H1 (cell line): ENCODE measurements at regions not wholly inside any gene's neighbourhood (a gene's known extent, or its start where the extent isn't known, plus 50 kb on each side); places are given as distances from the start of the nearest gene placed in this dataset.

Source experiments
- CTCF ChIA-PET: fragments of 300-600 bp; sonication (Branson Sonifier 250); formaldehyde crosslinking; loops from one replicate; lab custom pipeline; 2021; ENCODE audit not compliant: partially characterized antibody; lab: Charles Lee
- POLR2A ChIA-PET: fragments of 300-600 bp; sonication (Branson Sonifier 250); formaldehyde crosslinking; loops from one replicate; lab custom pipeline; 2021; ENCODE audit warnings: inconsistent platforms; ENCODE audit not compliant: partially characterized antibody; lab: Charles Lee
- DNase-seq, 2 experiments: peaks; one replicate each; pipeline versions ENCODE4 v3.0.0 to v3.0.0-alpha.2; 2010 to 2022; ENCODE audit warnings: low spot score in 2 of 2, low read depth in 1 of 2, mixed read lengths in 1 of 2
- FAIRE-seq: peaks from 2 replicates; lab custom pipeline; 2011; peaks lifted over from hg19 to GRCh38; lab: Jason Lieb, UNC
- H2AFZ ChIP-seq: 2 replicates; pipeline ENCODE4 v1.8.1; 2012; ENCODE audit warnings: low read length, inconsistent platforms
- H2AK5ac ChIP-seq: 2 replicates; pipeline ENCODE4 v1.6.1; 2013; ENCODE audit warnings: low read depth, low read length
- H2BK120ac ChIP-seq: replicated peaks from 2 replicates; pipeline ENCODE3; 2013; ENCODE audit warnings: low read depth, low read length, inconsistent platforms
- H2BK12ac ChIP-seq: 2 replicates; pipeline ENCODE4 v1.6.1; 2013; ENCODE audit warnings: low read depth, low read length
- H2BK15ac ChIP-seq: 2 replicates; pipeline ENCODE4 v1.6.1; 2013; ENCODE audit warnings: low read length
- H2BK20ac ChIP-seq: 2 replicates; pipeline ENCODE4 v1.6.1; 2013; ENCODE audit warnings: low read length
- H2BK5ac ChIP-seq: 2 replicates; pipeline ENCODE4 v1.6.1; 2013; ENCODE audit warnings: low read depth, low read length
- H3K14ac ChIP-seq: 2 replicates; pipeline ENCODE4 v1.6.1; 2013; ENCODE audit warnings: inconsistent platforms; ENCODE audit not compliant: insufficient read length
- H3K18ac ChIP-seq: 2 replicates; pipeline ENCODE4 v1.6.1; 2013; ENCODE audit warnings: low read length; ENCODE audit errors: extremely low read depth
- H3K23ac ChIP-seq: 2 replicates; pipeline ENCODE4 v1.6.1; 2013; ENCODE audit warnings: inconsistent platforms; ENCODE audit not compliant: insufficient read length
- H3K23me2 ChIP-seq: 2 replicates; pipeline ENCODE4 v1.6.1; 2013; ENCODE audit warnings: low read depth, low read length
- H3K27ac ChIP-seq: 2 replicates; pipeline ENCODE4 v1.6.1; 2011; ENCODE audit warnings: low read depth, low read length, inconsistent platforms
- H3K27me3 ChIP-seq, 4 experiments: replicated peaks in 1 of 4; 1 replicate in 1 of 4; 2 replicates in 3 of 4; pipeline versions ENCODE4 v1.6.1 to v1.8.1; 2011 to 2013; ENCODE audit warnings: low read length in 3 of 4, mild to moderate bottlenecking in 3 of 4, inconsistent platforms in 2 of 4, mixed read lengths in 2 of 4, moderate library complexity in 1 of 4; ENCODE audit not compliant: control insufficient read depth in 3 of 4, insufficient read depth in 3 of 4; ENCODE audit errors: extremely low read depth in 1 of 4
- H3K36me3 ChIP-seq, 4 experiments: 2 replicates each; pipeline versions ENCODE4 v1.6.1 to v1.8.1; 2011 to 2013; ENCODE audit warnings: mild to moderate bottlenecking in 4 of 4, low read length in 3 of 4, moderate library complexity in 2 of 4, control low read depth in 1 of 4, inconsistent platforms in 1 of 4; ENCODE audit not compliant: insufficient read depth in 4 of 4, control insufficient read depth in 2 of 4
- H3K4ac ChIP-seq: replicated peaks from 2 replicates; pipeline ENCODE3; 2013; ENCODE audit warnings: low read length, low read depth, mixed read lengths, inconsistent platforms; ENCODE audit not compliant: insufficient read length
- H3K4me1 ChIP-seq, 4 experiments: replicated peaks in 1 of 4; 1 replicate in 1 of 4; 2 replicates in 3 of 4; pipeline versions ENCODE4 v1.6.1 to v1.8.1; 2011 to 2013; ENCODE audit warnings: low read length in 3 of 4, inconsistent platforms in 2 of 4, mixed read lengths in 1 of 4; ENCODE audit not compliant: insufficient read depth in 4 of 4, control insufficient read depth in 3 of 4
- H3K4me2 ChIP-seq, 2 experiments: 2 replicates each; pipeline versions ENCODE4 v1.6.1 to v1.8.1; 2011 to 2013; ENCODE audit warnings: low read depth in 2 of 2, low read length in 2 of 2, control low read depth in 1 of 2, inconsistent platforms in 1 of 2, mild to moderate bottlenecking in 1 of 2; ENCODE audit not compliant: insufficient read depth in 1 of 2
- H3K4me3 ChIP-seq, 4 experiments: fragments of 200-600, 300-600 bp in 1 of 4; sonication (generic), shearing (Covaris generic), sonication (Bioruptor Twin) in 1 of 4; 2 replicates each; pipeline versions ENCODE4 v1.5.1 to v1.8.1; 2011 to 2016; ENCODE audit warnings: low read length in 4 of 4, low read depth in 3 of 4, control low read depth in 2 of 4, inconsistent platforms in 2 of 4, mild to moderate bottlenecking in 2 of 4, mixed read lengths in 1 of 4, moderate library complexity in 1 of 4; ENCODE audit not compliant: insufficient read depth in 2 of 4; ENCODE audit errors: extremely low read depth in 1 of 4
- H3K56ac ChIP-seq: replicated peaks from 2 replicates; pipeline ENCODE3; 2013; ENCODE audit warnings: low read depth, mild to moderate bottlenecking, mixed read lengths, low read length, inconsistent platforms; ENCODE audit not compliant: insufficient read length
- H3K79me1 ChIP-seq: 2 replicates; pipeline ENCODE4 v1.6.1; 2013; ENCODE audit warnings: low read depth, low read length, control low read depth
- H3K79me2 ChIP-seq, 2 experiments: 2 replicates each; pipeline versions ENCODE4 v1.6.1 to v1.8.1; 2012 to 2013; ENCODE audit warnings: low read length in 2 of 2, mild to moderate bottlenecking in 2 of 2, inconsistent platforms in 1 of 2; ENCODE audit not compliant: insufficient read depth in 2 of 2, control insufficient read depth in 1 of 2
- H3K9ac ChIP-seq, 4 experiments: replicated peaks in 1 of 4; 1 replicate in 1 of 4; 2 replicates in 3 of 4; pipeline versions ENCODE4 v1.6.1 to v1.8.1; 2011 to 2013; ENCODE audit warnings: low read depth in 3 of 4, low read length in 3 of 4, control low read depth in 2 of 4, mild to moderate bottlenecking in 2 of 4, moderate library complexity in 2 of 4, inconsistent platforms in 1 of 4; ENCODE audit errors: extremely low read depth in 1 of 4
- H3K9me3 ChIP-seq, 2 experiments: 2 replicates each; pipeline versions ENCODE4 v1.6.1 to v1.8.1; 2012 to 2013; ENCODE audit warnings: mild to moderate bottlenecking in 2 of 2, moderate library complexity in 2 of 2, control low read depth in 1 of 2, inconsistent platforms in 1 of 2, low read depth in 1 of 2, low read length in 1 of 2, mixed read lengths in 1 of 2; ENCODE audit not compliant: insufficient read depth in 2 of 2
- H4K20me1 ChIP-seq, 2 experiments: replicated peaks in 1 of 2; 2 replicates each; pipeline versions ENCODE3 to v1.8.1; 2011 to 2013; ENCODE audit warnings: inconsistent platforms in 2 of 2, low read length in 2 of 2, mild to moderate bottlenecking in 1 of 2; ENCODE audit not compliant: insufficient read depth in 2 of 2, control insufficient read depth in 1 of 2
- H4K5ac ChIP-seq: 2 replicates; pipeline ENCODE4 v1.6.1; 2013; ENCODE audit warnings: low read length, low read depth, mixed read lengths, inconsistent platforms; ENCODE audit not compliant: insufficient read length
- H4K8ac ChIP-seq: 2 replicates; pipeline ENCODE4 v1.8.0; 2013; ENCODE audit warnings: mild to moderate bottlenecking, moderate library complexity, low read length, inconsistent platforms; ENCODE audit not compliant: insufficient read depth; ENCODE audit errors: extremely low read depth
- H4K91ac ChIP-seq: replicated peaks from 2 replicates; pipeline ENCODE3; 2013; ENCODE audit warnings: low read length, mixed read lengths, inconsistent platforms; ENCODE audit not compliant: insufficient read length
- BACH1 ChIP-seq: IDR thresholded peaks from 2 replicates; pipeline ENCODE4 v1.6.1; 2012; ENCODE audit warnings: low read length, improper control_type of control experiment
- CTCF ChIP-seq, 3 experiments: IDR thresholded peaks; 1 replicate in 2 of 3; 2 replicates in 1 of 3; pipeline versions ENCODE4 v1.5.1 to v1.6.1; 2011; ENCODE audit warnings: low read length in 3 of 3, mild to moderate bottlenecking in 3 of 3, inconsistent platforms in 2 of 3, low read depth in 1 of 3, moderate library complexity in 1 of 3; ENCODE audit not compliant: insufficient read depth in 1 of 3; ENCODE audit errors: control extremely low read depth in 1 of 3
- E2F6 ChIP-seq: IDR thresholded peaks from 2 replicates; pipeline ENCODE4 v1.6.1; 2012; ENCODE audit warnings: inconsistent platforms
- GTF2F1 ChIP-seq: IDR thresholded peaks from 2 replicates; pipeline ENCODE4 v1.6.1; 2012; ENCODE audit warnings: low read depth, low read length, improper control_type of control experiment, borderline replicate concordance
- NANOG ChIP-seq: IDR thresholded peaks from 2 replicates; pipeline ENCODE4 v1.6.1; 2011; ENCODE audit warnings: low read length, low read depth, mild to moderate bottlenecking, inconsistent platforms; ENCODE audit not compliant: insufficient read depth, poor library complexity, severe bottlenecking
- POLR2A ChIP-seq, 2 experiments: IDR thresholded peaks; 1 replicate in 1 of 2; 2 replicates in 1 of 2; pipeline ENCODE4 v1.6.1; 2011; ENCODE audit warnings: low read depth in 2 of 2, low read length in 2 of 2, mild to moderate bottlenecking in 2 of 2; ENCODE audit errors: control extremely low read depth in 1 of 2
- SIX5 ChIP-seq: IDR thresholded peaks from 2 replicates; pipeline ENCODE4 v1.6.1; 2011; ENCODE audit warnings: mild to moderate bottlenecking, low read depth, low read length
- SUZ12 ChIP-seq: fragments of 200-600 bp; sonication (generic); IDR thresholded peaks from 2 replicates; pipeline ENCODE4 v1.6.1; 2012; ENCODE audit warnings: mild to moderate bottlenecking, inconsistent platforms, low read length, moderate library complexity, mixed read lengths
- WGBS, 2 experiments: shearing (Covaris generic) in 1 of 2; methylation state at CpG; one replicate each; pipeline versions ENCODE4 v1.1.6 to v1.1.7; 2013 to 2015; ENCODE audit warnings: low lambda C conversion rate in 2 of 2, mixed read lengths in 2 of 2, inconsistent platforms in 1 of 2, low coverage in 1 of 2, missing lambda C conversion rate in 1 of 2; ENCODE audit not compliant: insufficient replicate concordance in 2 of 2, insufficient coverage in 1 of 2, insufficient read length in 1 of 2; ENCODE audit errors: extremely low coverage in 1 of 2, missing lambda C conversion rate in 1 of 2; 5-methylcytosine and 5-hydroxymethylcytosine counted together

GRCh38 chr4:115929373-115929772 lies 816.0 kb upstream of the NDST4 start:
- Histone ChIP-seq H3K9ac (no peak overlapping the region), H3K36me3 (no peaks in the 10 kb centered on the region), H2AFZ (no peak overlapping the region), H3K4ac (no peak overlapping the region), H3K56ac (no peak overlapping the region), H4K8ac (no peak overlapping the region), H2BK20ac (no peak overlapping the region), H3K79me2 (no peaks in the 10 kb centered on the region), H3K4me1 (no peaks in the 10 kb centered on the region), H3K27ac (no peak overlapping the region), H3K4me3 (no peak overlapping the region), H3K14ac (no peak overlapping the region), H3K23me2 (no peaks in the 10 kb centered on the region), H2BK120ac (no peak overlapping the region), H4K20me1 (no peaks in the 10 kb centered on the region), H4K5ac (no peak overlapping the region), H3K9me3 (no peaks in the 10 kb centered on the region), H4K91ac (no peak overlapping the region), H3K27me3 (no peaks in the 10 kb centered on the region), H3K4me2 (no peak overlapping the region), H3K79me1 (no peaks in the 10 kb centered on the region), H3K23ac (no peak overlapping the region), H3K18ac (no peak overlapping the region), H2AK5ac (no peak overlapping the region), H2BK15ac (no peak overlapping the region), H2BK5ac (no peak overlapping the region), H2BK12ac (no peak overlapping the region)
- WGBS, 2 experiments: 100% methylated on average over 1 of the region's 1 CpG; no CpG with 5 or more reads in 1 of the 2 experiments
- DNase-seq: no peak
- no peak for TF ChIP-seq SIX5
- TF ChIP-seq POLR2A (IDR thresholded peaks at IDR 0.05; ENCODE audit: control extremely low read depth in 1 of 2, low read depth in 2 of 2, low read length in 2 of 2): no peak
- TF ChIP-seq GTF2F1: no peak
- TF ChIP-seq BACH1: no peak
- no peak for TF ChIP-seq CTCF (IDR thresholded peaks at IDR 0.05; ENCODE audit: control extremely low read depth in 1 of 3, insufficient read depth in 1 of 3, low read depth in 1 of 3, low read length in 3 of 3)
- no peak for TF ChIP-seq E2F6
- no peak for TF ChIP-seq NANOG
- TF ChIP-seq SUZ12: no peak
- ChIA-PET CTCF (no interaction called here), POLR2A (no interaction called here)
- no peak for FAIRE-seq
